ENCODE measurements at regions not wholly inside any gene's neighbourhood (a gene's known extent, or its start where the extent isn't known, plus 50 kb on each side); places are given as distances from the start of the nearest gene placed in this dataset.

GRCh38 chr5:113759505-113759904 lies 246.0 kb downstream of the YTHDC2 start:
- intact Hi-C loops (cut with micrococcal nuclease): no loop called here
- H3K27me3 ChIP-seq (replicated peaks in 1 of 4; ENCODE audit: control extremely low read depth in 1 of 4, control insufficient read depth in 3 of 4, insufficient read depth in 4 of 4, low read length in 3 of 4): no peaks in the 10 kb centered on the region
- no CpG with 5 or more reads among the region's 2 CpGs for WGBS (ENCODE audit: insufficient coverage)

GRCh38 chr5:113760486-113760885 lies 247.0 kb downstream of the YTHDC2 start:
- TF ChIP-seq EZH2 (IDR thresholded peaks at IDR 0.05; ENCODE audit: borderline replicate concordance, insufficient read depth, low read depth, low read length, poor library complexity, severe bottlenecking) (no peak), CTCF (IDR thresholded peaks at IDR 0.05) (no peak)
- H3K9me3 ChIP-seq (ENCODE audit: control extremely low read depth in 1 of 3, control insufficient read depth in 2 of 3, insufficient read depth in 1 of 3, low read length in 2 of 3): peaks cover 0 to 6% (median 0%) of the 10 kb centered on the region in 3 donors
- no peak for ATAC-seq (ENCODE audit: low read depth)
- Mint-ChIP-seq H3K27ac (no peak overlapping the region), H3K4me1 (no peaks in the 10 kb centered on the region), H3K9me3 (ENCODE audit: insufficient read depth) (no peaks in the 10 kb centered on the region), H3K4me3 (no peak overlapping the region), H3K27me3 (no peaks in the 10 kb centered on the region)
- no peak overlapping the region for H3K9ac ChIP-seq (ENCODE audit: low read length)
- ChIA-PET CTCF (no interaction called here), POLR2A (no interaction called here)
- H3K36me3 ChIP-seq (replicated peaks in 1 of 2; ENCODE audit: control extremely low read depth in 1 of 2, control insufficient read depth in 1 of 2, extremely low read depth in 1 of 2, insufficient read depth in 2 of 2, low read length in 1 of 2): no peaks in the 10 kb centered on the region
- H4K20me1 ChIP-seq (ENCODE audit: control insufficient read depth, insufficient read depth, low read length, poor library complexity, severe bottlenecking): no peaks in the 10 kb centered on the region
- no peak overlapping the region for H3K27ac ChIP-seq (ENCODE audit: low read length in 2 of 2)
- H3K4me3 ChIP-seq (ENCODE audit: control extremely low read depth in 1 of 5, extremely low read depth in 1 of 5, insufficient read depth in 1 of 5, low read depth in 2 of 5, low read length in 4 of 5): no peak overlapping the region
- no CpG with 5 or more reads among the region's 1 CpG for WGBS (ENCODE audit: insufficient coverage)
- no peaks in the 10 kb centered on the region for H3K4me1 ChIP-seq (ENCODE audit: control insufficient read depth in 2 of 2, insufficient read depth in 2 of 2, low read length in 2 of 2)
- H3K4me2 ChIP-seq (replicated peaks; ENCODE audit: low read depth, low read length, poor library complexity, severe bottlenecking): no peak overlapping the region
- DNase-seq: no peak
- H2AFZ ChIP-seq (ENCODE audit: insufficient read depth, low read depth, low read length, poor library complexity, severe bottlenecking): no peak overlapping the region
- intact Hi-C loops (cut with micrococcal nuclease): no loop called here
- no peaks in the 10 kb centered on the region for H3K27me3 ChIP-seq (replicated peaks in 1 of 4; ENCODE audit: control extremely low read depth in 1 of 4, control insufficient read depth in 3 of 4, insufficient read depth in 4 of 4, low read length in 3 of 4)
- no peaks in the 10 kb centered on the region for H3K79me2 ChIP-seq (ENCODE audit: control insufficient read depth, insufficient read depth, low read length)

More at GRCh38 chr5:113759505-113759904, 246.0 kb downstream of the YTHDC2 start:
- H3K9ac ChIP-seq (ENCODE audit: low read length): no peak overlapping the region
- ChIA-PET CTCF (no interaction called here), POLR2A (no interaction called here)
- H3K27ac Mint-ChIP-seq: no peak overlapping the region
- TF ChIP-seq EZH2 (IDR thresholded peaks at IDR 0.05; ENCODE audit: borderline replicate concordance, insufficient read depth, low read depth, low read length, poor library complexity, severe bottlenecking) (no peak), CTCF (IDR thresholded peaks at IDR 0.05) (no peak)
- H3K4me3 Mint-ChIP-seq: no peak overlapping the region
- H3K36me3 ChIP-seq (replicated peaks in 1 of 2; ENCODE audit: control extremely low read depth in 1 of 2, control insufficient read depth in 1 of 2, extremely low read depth in 1 of 2, insufficient read depth in 2 of 2, low read length in 1 of 2): no peaks in the 10 kb centered on the region
- H3K9me3 ChIP-seq (ENCODE audit: control extremely low read depth in 1 of 3, control insufficient read depth in 2 of 3, insufficient read depth in 1 of 3, low read length in 2 of 3): no peaks in the 10 kb centered on the region
- H4K20me1 ChIP-seq (ENCODE audit: control insufficient read depth, insufficient read depth, low read length, poor library complexity, severe bottlenecking): no peaks in the 10 kb centered on the region
- no peaks in the 10 kb centered on the region for H3K9me3 Mint-ChIP-seq (ENCODE audit: insufficient read depth)
- no peaks in the 10 kb centered on the region for H3K79me2 ChIP-seq (ENCODE audit: control insufficient read depth, insufficient read depth, low read length)
- no peak overlapping the region for H3K4me3 ChIP-seq (ENCODE audit: control extremely low read depth in 1 of 5, extremely low read depth in 1 of 5, insufficient read depth in 1 of 5, low read depth in 2 of 5, low read length in 4 of 5)
- DNase-seq (no peak), ATAC-seq (ENCODE audit: low read depth) (no peak)
- H3K27me3 Mint-ChIP-seq: no peaks in the 10 kb centered on the region
- no peak overlapping the region for H2AFZ ChIP-seq (ENCODE audit: insufficient read depth, low read depth, low read length, poor library complexity, severe bottlenecking)
- H3K27ac ChIP-seq (ENCODE audit: low read length in 2 of 2): no peak overlapping the region
- H3K4me2 ChIP-seq (replicated peaks; ENCODE audit: low read depth, low read length, poor library complexity, severe bottlenecking): no peak overlapping the region
- no peaks in the 10 kb centered on the region for H3K4me1 Mint-ChIP-seq
- no peaks in the 10 kb centered on the region for H3K4me1 ChIP-seq (ENCODE audit: control insufficient read depth in 2 of 2, insufficient read depth in 2 of 2, low read length in 2 of 2)

Data from B cell (primary cell).